Thyroid gland (tissue), 4 donors: ENCODE measurements at regions not wholly inside any gene's neighbourhood (a gene's known extent, or its start where the extent isn't known, plus 50 kb on each side); places are given as distances from the start of the nearest gene placed in this dataset.

Source experiments
- POLR2A ChIP-seq, 2 donors: fragments of 450-650 bp; IDR thresholded peaks; one replicate each; pipeline ENCODE4 v1.6.1; 2017; ENCODE audit warnings: antibody characterized with exemption in 2 of 2, mild to moderate bottlenecking in 2 of 2, moderate library complexity in 1 of 2
- TF ChIP-seq, protein P1 (sequence below), 6 experiments: fragments of 200-600 bp in 3 of 6; fragments of 450-650 bp in 3 of 6; sonication (generic) in 3 of 6; IDR thresholded peaks; one replicate each; pipeline ENCODE4 v1.5.1; 2016 to 2019; ENCODE audit warnings: antibody characterized with exemption in 6 of 6, mild to moderate bottlenecking in 2 of 6, inconsistent platforms in 1 of 6, moderate library complexity in 1 of 6

DNA sequence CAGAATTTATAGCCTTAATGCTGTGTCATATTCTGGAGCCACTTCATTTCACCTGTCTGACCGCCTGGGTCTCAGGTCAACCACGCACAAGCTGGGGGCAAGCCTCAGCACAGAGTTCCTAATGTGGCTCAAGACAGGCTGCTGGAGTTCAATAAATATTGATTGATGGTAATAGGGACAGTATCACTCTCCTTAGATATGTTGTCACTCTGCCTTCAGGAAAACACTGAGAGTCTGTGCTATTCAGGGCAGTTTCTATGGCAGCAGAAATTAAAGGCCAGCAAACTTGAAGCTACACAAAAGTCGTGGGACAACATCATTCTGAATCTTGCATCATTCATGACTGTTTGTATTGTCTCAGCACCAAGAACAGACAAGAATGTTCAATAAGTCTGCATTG is 696.1 kb downstream of the METTL4 start:
- TF ChIP-seq, protein P1, sequence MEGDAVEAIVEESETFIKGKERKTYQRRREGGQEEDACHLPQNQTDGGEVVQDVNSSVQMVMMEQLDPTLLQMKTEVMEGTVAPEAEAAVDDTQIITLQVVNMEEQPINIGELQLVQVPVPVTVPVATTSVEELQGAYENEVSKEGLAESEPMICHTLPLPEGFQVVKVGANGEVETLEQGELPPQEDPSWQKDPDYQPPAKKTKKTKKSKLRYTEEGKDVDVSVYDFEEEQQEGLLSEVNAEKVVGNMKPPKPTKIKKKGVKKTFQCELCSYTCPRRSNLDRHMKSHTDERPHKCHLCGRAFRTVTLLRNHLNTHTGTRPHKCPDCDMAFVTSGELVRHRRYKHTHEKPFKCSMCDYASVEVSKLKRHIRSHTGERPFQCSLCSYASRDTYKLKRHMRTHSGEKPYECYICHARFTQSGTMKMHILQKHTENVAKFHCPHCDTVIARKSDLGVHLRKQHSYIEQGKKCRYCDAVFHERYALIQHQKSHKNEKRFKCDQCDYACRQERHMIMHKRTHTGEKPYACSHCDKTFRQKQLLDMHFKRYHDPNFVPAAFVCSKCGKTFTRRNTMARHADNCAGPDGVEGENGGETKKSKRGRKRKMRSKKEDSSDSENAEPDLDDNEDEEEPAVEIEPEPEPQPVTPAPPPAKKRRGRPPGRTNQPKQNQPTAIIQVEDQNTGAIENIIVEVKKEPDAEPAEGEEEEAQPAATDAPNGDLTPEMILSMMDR (IDR thresholded peaks at IDR 0.05): no peak
- TF ChIP-seq POLR2A (IDR thresholded peaks at IDR 0.05): no peak
